HepG2 (cell line): ENCODE measurements at regions not wholly inside any gene's neighbourhood (a gene's known extent, or its start where the extent isn't known, plus 50 kb on each side); places are given as distances from the start of the nearest gene placed in this dataset.

Experiments used
- CHD2 ChIP-seq: IDR thresholded peaks from 2 replicates; pipeline ENCODE4 v1.6.1; 2011; ENCODE audit warnings: low read depth, low read length, improper control_type of control experiment
- DDIT3 ChIP-seq: sonication (generic); formaldehyde crosslinking; IDR thresholded peaks from 2 replicates; pipeline ENCODE4 v1.4.0; 2020; ENCODE audit warnings: mild to moderate bottlenecking, missing genetic modification reagents
- NFYB ChIP-seq: sonication (generic); formaldehyde crosslinking; IDR thresholded peaks from 2 replicates; pipeline ENCODE4 v1.4.0; 2020; ENCODE audit warnings: missing genetic modification reagents
- ZNF124 ChIP-seq: sonication (generic); formaldehyde crosslinking; IDR thresholded peaks from 2 replicates; pipeline ENCODE4 v1.4.0; 2020; ENCODE audit warnings: missing genetic modification reagents

GRCh38 chr13:87851410-87851809 lies 180.2 kb downstream of the SLITRK5 start:
- TF ChIP-seq DDIT3 (CRISPR knock-in tag) = no peak
- no peak for TF ChIP-seq CHD2
- TF ChIP-seq ZNF124 (CRISPR knock-in tag) = no peak
- no peak for TF ChIP-seq NFYB (CRISPR knock-in tag)
